ENCODE measurements at regions not wholly inside any gene's neighbourhood (a gene's known extent, or its start where the extent isn't known, plus 50 kb on each side); places are given as distances from the start of the nearest gene placed in this dataset.

GRCh38 chr2:83063511-83063910, 1395.6 kb downstream of the SUCLG1 start:
- Histone ChIP-seq H3K4me3 (ENCODE audit: low read depth in 1 of 2, low read length in 2 of 2) (no peak overlapping the region), H3K4me2 (ENCODE audit: insufficient read depth, low read length) (no peak overlapping the region), H3K79me2 (ENCODE audit: insufficient read depth, low read length) (no peaks in the 10 kb centered on the region), H3K27ac (ENCODE audit: low read length) (no peak overlapping the region), H3K36me3 (ENCODE audit: insufficient read depth, low read length) (no peaks in the 10 kb centered on the region), H3K9me3 (ENCODE audit: insufficient read depth, low read length, severe bottlenecking) (no peaks in the 10 kb centered on the region), H2AFZ (ENCODE audit: low read depth, low read length) (no peak overlapping the region), H4K20me1 (ENCODE audit: insufficient read depth, low read length) (no peaks in the 10 kb centered on the region), H3K4me1 (ENCODE audit: insufficient read depth, low read length) (no peaks in the 10 kb centered on the region), H3K27me3 (ENCODE audit: insufficient read depth, low read length, poor library complexity) (no peaks in the 10 kb centered on the region), H3K9ac (ENCODE audit: low read depth, low read length) (no peak overlapping the region)
- no peak for ATAC-seq (ENCODE audit: insufficient read depth, low read depth)
- DNase-seq, result no peak
- TF ChIP-seq, protein P1, sequence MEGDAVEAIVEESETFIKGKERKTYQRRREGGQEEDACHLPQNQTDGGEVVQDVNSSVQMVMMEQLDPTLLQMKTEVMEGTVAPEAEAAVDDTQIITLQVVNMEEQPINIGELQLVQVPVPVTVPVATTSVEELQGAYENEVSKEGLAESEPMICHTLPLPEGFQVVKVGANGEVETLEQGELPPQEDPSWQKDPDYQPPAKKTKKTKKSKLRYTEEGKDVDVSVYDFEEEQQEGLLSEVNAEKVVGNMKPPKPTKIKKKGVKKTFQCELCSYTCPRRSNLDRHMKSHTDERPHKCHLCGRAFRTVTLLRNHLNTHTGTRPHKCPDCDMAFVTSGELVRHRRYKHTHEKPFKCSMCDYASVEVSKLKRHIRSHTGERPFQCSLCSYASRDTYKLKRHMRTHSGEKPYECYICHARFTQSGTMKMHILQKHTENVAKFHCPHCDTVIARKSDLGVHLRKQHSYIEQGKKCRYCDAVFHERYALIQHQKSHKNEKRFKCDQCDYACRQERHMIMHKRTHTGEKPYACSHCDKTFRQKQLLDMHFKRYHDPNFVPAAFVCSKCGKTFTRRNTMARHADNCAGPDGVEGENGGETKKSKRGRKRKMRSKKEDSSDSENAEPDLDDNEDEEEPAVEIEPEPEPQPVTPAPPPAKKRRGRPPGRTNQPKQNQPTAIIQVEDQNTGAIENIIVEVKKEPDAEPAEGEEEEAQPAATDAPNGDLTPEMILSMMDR (IDR thresholded peaks at IDR 0.05; ENCODE audit: borderline replicate concordance, extremely low read depth, low read length, poor library complexity, severe bottlenecking), result no peak
- TF ChIP-seq EZH2 (IDR thresholded peaks at IDR 0.05; ENCODE audit: borderline replicate concordance, low read depth, low read length, severe bottlenecking), result no peak

GRCh38 chr2:83058683-83059082, 1400.4 kb downstream of the SUCLG1 start:
- no peak overlapping the region for H2AFZ ChIP-seq (ENCODE audit: low read depth, low read length)
- TF ChIP-seq, protein P1 (IDR thresholded peaks at IDR 0.05; ENCODE audit: borderline replicate concordance, extremely low read depth, low read length, poor library complexity, severe bottlenecking), result no peak
- TF ChIP-seq EZH2 (IDR thresholded peaks at IDR 0.05; ENCODE audit: borderline replicate concordance, low read depth, low read length, severe bottlenecking), result no peak
- ATAC-seq (ENCODE audit: insufficient read depth, low read depth) (no peak), DNase-seq (no peak)
- H3K27me3 ChIP-seq (ENCODE audit: insufficient read depth, low read length, poor library complexity), result no peaks in the 10 kb centered on the region
- H3K27ac ChIP-seq (ENCODE audit: low read length), result no peak overlapping the region
- H3K4me3 ChIP-seq (ENCODE audit: low read depth in 1 of 2, low read length in 2 of 2), result no peak overlapping the region
- no peak overlapping the region for H3K4me2 ChIP-seq (ENCODE audit: insufficient read depth, low read length)
- no peaks in the 10 kb centered on the region for H4K20me1 ChIP-seq (ENCODE audit: insufficient read depth, low read length)
- no peak overlapping the region for H3K9ac ChIP-seq (ENCODE audit: low read depth, low read length)
- H3K36me3 ChIP-seq (ENCODE audit: insufficient read depth, low read length), result no peaks in the 10 kb centered on the region
- H3K4me1 ChIP-seq (ENCODE audit: insufficient read depth, low read length), result no peaks in the 10 kb centered on the region
- no peaks in the 10 kb centered on the region for H3K79me2 ChIP-seq (ENCODE audit: insufficient read depth, low read length)
- no peaks in the 10 kb centered on the region for H3K9me3 ChIP-seq (ENCODE audit: insufficient read depth, low read length, severe bottlenecking)

DNA sequence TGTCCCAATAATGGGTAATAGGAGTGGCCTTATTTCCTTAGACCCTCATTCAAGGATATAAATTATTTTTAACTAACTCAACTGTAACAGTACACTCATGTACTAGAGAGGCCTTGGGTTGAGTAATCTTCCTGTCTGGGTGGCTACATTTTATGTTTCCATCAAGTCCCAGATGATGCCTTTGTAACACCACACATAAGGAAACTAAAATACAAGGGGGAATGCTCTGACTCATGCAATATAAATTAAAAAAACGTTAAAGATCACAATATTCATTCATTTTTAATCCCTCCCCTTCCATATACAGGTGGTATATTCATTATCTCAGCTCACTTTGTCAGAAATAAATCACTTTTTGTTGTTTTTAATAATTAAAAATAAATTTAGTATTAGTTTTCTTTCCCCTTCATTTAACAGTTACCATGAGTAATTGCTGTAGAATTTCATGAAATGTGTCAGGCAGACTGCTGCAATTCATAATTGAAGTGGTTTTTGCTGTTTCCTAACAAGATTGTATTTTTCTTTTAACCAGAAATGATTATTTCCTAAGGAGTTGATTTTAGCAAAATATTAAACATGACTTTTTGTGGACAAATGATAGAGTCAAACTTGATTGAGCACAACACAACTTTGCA, 1403.6 kb downstream of the SUCLG1 start:
- no peak for ATAC-seq (ENCODE audit: insufficient read depth, low read depth)
- no peak overlapping the region for H3K4me2 ChIP-seq (ENCODE audit: insufficient read depth, low read length)
- H3K9me3 ChIP-seq (ENCODE audit: insufficient read depth, low read length, severe bottlenecking), result no peaks in the 10 kb centered on the region
- DNase-seq, result no peak
- no peaks in the 10 kb centered on the region for H4K20me1 ChIP-seq (ENCODE audit: insufficient read depth, low read length)
- TF ChIP-seq, protein P1 (IDR thresholded peaks at IDR 0.05; ENCODE audit: borderline replicate concordance, extremely low read depth, low read length, poor library complexity, severe bottlenecking), result no peak
- no peak for TF ChIP-seq EZH2 (IDR thresholded peaks at IDR 0.05; ENCODE audit: borderline replicate concordance, low read depth, low read length, severe bottlenecking)
- H3K4me1 ChIP-seq (ENCODE audit: insufficient read depth, low read length), result no peaks in the 10 kb centered on the region
- H3K27me3 ChIP-seq (ENCODE audit: insufficient read depth, low read length, poor library complexity), result no peaks in the 10 kb centered on the region
- no peak overlapping the region for H3K9ac ChIP-seq (ENCODE audit: low read depth, low read length)
- H2AFZ ChIP-seq (ENCODE audit: low read depth, low read length), result no peak overlapping the region
- no peaks in the 10 kb centered on the region for H3K36me3 ChIP-seq (ENCODE audit: insufficient read depth, low read length)
- H3K4me3 ChIP-seq (ENCODE audit: low read depth in 1 of 2, low read length in 2 of 2), result no peak overlapping the region
- no peaks in the 10 kb centered on the region for H3K79me2 ChIP-seq (ENCODE audit: insufficient read depth, low read length)
- H3K27ac ChIP-seq (ENCODE audit: low read length), result no peak overlapping the region
